PC-3 (cell line): ENCODE measurements at regions not wholly inside any gene's neighbourhood (a gene's known extent, or its start where the extent isn't known, plus 50 kb on each side); places are given as distances from the start of the nearest gene placed in this dataset.

Experiments
- ATAC-seq: fragments of 200-7000 bp; cut with Tn5 transposase; 2 replicates; pipeline ENCODE4 v1.9.1; 2020; ENCODE audit warnings: mild to moderate bottlenecking, moderate library complexity
- BruUV-seq: library from RNA; stranded (reverse); fragments of 400-500 nt; replicated peaks from 2 replicates; lab custom pipeline; 2021; lab: Mats Ljungman, UMichigan
- CTCF ChIA-PET: fragments of 300-600 bp; sonication (Branson Sonifier 250); formaldehyde crosslinking; loops from one replicate; lab custom pipeline; 2022; ENCODE audit warnings: antibody characterized with exemption; lab: Charles Lee
- POLR2A ChIA-PET: fragments of 300-600 bp; sonication (Branson Sonifier 250); formaldehyde crosslinking; loops from one replicate; lab custom pipeline; 2022; ENCODE audit warnings: antibody characterized with exemption; ENCODE audit not compliant: unreplicated experiment; lab: Charles Lee
- DNase-seq: peaks from one replicate; pipeline ENCODE4 v3.0.0-alpha.2; 2015
- H2AFZ ChIP-seq: fragments of 300-600 bp; sonication (generic); 2 replicates; pipeline ENCODE4 v1.6.0; 2016; ENCODE audit warnings: antibody characterized with exemption, low read length
- H3F3A ChIP-seq: fragments of 300-600 bp; sonication (generic); one replicate; pipeline ENCODE4 v1.6.0; 2017; ENCODE audit warnings: antibody characterized with exemption, low read length, control low read depth, mild to moderate bottlenecking; ENCODE audit not compliant: unreplicated experiment
- H3K27ac ChIP-seq: fragments of 300-600 bp; sonication (generic); 2 replicates; pipeline ENCODE4 v1.5.1; 2016; ENCODE audit warnings: mild to moderate bottlenecking, low read length
- H3K27me3 ChIP-seq: fragments of 300-600 bp; sonication (generic); 2 replicates; pipeline ENCODE4 v1.6.1; 2016; ENCODE audit warnings: low read length, mixed read lengths
- H3K36me3 ChIP-seq: fragments of 300-600 bp; sonication (generic); 2 replicates; pipeline ENCODE4 v1.6.1; 2016; ENCODE audit warnings: low read depth, mixed run types, low read length, mixed read lengths
- H3K4me1 ChIP-seq: fragments of 300-600 bp; sonication (generic); 2 replicates; pipeline ENCODE4 v1.5.1; 2016; ENCODE audit warnings: low read length; ENCODE audit not compliant: insufficient read depth
- H3K4me2 ChIP-seq: fragments of 300-600 bp; sonication (generic); 2 replicates; pipeline ENCODE4 v1.6.0; 2016; ENCODE audit warnings: low read length
- H3K4me3 ChIP-seq: fragments of 300-600 bp; sonication (generic); 2 replicates; pipeline ENCODE4 v1.5.1; 2016; ENCODE audit warnings: mild to moderate bottlenecking, low read length, mixed read lengths
- H3K79me2 ChIP-seq: fragments of 300-600 bp; sonication (generic); 2 replicates; pipeline ENCODE4 v1.6.1; 2017; ENCODE audit warnings: low read length, mixed read lengths
- H3K9ac ChIP-seq: fragments of 300-600 bp; sonication (generic); 2 replicates; pipeline ENCODE4 v1.6.0; 2016; ENCODE audit warnings: mild to moderate bottlenecking, low read length
- H3K9me2 ChIP-seq: fragments of 300-600 bp; sonication (generic); replicated peaks from 2 replicates; pipeline ENCODE4 v1.6.1; 2016; ENCODE audit warnings: mixed run types, low read length, mixed read lengths
- H3K9me3 ChIP-seq: fragments of 300-600 bp; sonication (generic); 2 replicates; pipeline ENCODE4 v1.6.1; 2016; ENCODE audit warnings: low read length, mixed read lengths
- H4K20me1 ChIP-seq: fragments of 300-600 bp; sonication (generic); 2 replicates; pipeline ENCODE4 v1.6.1; 2016; ENCODE audit warnings: low read length, mixed read lengths
- EZH2 ChIP-seq: fragments of 300-600 bp; sonication (generic); IDR thresholded peaks from one replicate; pipeline ENCODE4 v1.6.1; 2017; ENCODE audit warnings: antibody characterized with exemption, mild to moderate bottlenecking, low read length; ENCODE audit not compliant: unreplicated experiment
- EZH2phosphoT487 ChIP-seq: fragments of 300-600 bp; sonication (generic); IDR thresholded peaks from 2 replicates; pipeline ENCODE4 v1.6.1; 2018; ENCODE audit warnings: mild to moderate bottlenecking, antibody characterized with exemption, low read length, borderline replicate concordance
- intact Hi-C: fragments of 100-400 bp; cut with micrococcal nuclease; formaldehyde crosslinking; loops from 2 replicates; pipeline ENCODE4 v1.9.0; 2023
- TF ChIP-seq, protein P1 (sequence below): fragments of 300-600 bp; sonication (generic); conservative IDR thresholded peaks from 2 replicates; pipeline ENCODE4 v1.5.1; 2017; ENCODE audit warnings: antibody characterized with exemption, low read depth, mild to moderate bottlenecking, low read length

DNA sequence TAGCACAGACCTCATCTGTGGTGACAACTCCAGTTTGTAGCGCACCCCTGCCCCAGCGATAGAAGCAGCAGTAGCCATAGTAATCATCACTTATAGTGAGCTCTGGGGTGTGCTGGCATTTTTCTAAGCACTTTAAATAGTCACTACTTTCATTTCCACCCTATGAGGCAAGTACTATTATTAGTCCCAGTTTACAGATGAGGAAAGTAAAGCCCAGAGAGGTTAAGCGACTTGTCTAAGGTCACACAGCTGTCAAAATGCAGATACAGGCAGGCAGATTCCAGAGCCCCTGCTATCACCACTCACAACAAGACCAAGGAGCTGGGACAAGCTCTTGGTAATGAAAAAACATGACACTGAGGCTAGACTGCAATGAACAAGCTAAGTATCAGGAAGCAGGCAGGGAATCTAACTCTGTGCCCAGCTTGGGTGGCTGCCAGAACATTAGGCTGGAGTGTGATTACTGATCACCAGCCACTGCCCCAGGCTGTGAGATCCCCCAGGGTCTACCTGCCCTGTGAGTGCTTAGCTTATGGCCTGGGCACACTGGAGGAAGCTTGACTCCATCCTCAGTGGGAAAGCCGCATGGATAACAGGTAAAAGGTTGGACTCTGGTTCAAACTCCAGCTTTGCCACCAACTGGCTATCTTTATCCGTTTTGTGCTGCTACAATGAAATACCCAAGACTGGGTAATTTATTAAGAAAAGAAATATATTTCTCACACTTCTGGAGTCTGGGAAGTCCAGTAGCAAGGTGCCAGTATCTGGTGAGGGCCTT lies 561.1 kb downstream of the MN1 start:
- BruUV-seq: no TSS peak
- ChIA-PET POLR2A (no interaction called here), CTCF (no interaction called here)
- no peaks in the 10 kb centered on the region for H4K20me1 ChIP-seq
- H3K36me3 ChIP-seq: no peaks in the 10 kb centered on the region
- ATAC-seq (no peak), DNase-seq (no peak)
- H3K9me3 ChIP-seq: no peaks in the 10 kb centered on the region
- H3K27ac ChIP-seq: no peak overlapping the region
- H3K4me3 ChIP-seq: no peak overlapping the region
- H2AFZ ChIP-seq: no peak overlapping the region
- no peaks in the 10 kb centered on the region for H3K79me2 ChIP-seq
- intact Hi-C loops: no loop called here
- no peak overlapping the region for H3K9ac ChIP-seq
- TF ChIP-seq EZH2 (no peak), EZH2phosphoT487 (no peak)
- TF ChIP-seq, protein P1, sequence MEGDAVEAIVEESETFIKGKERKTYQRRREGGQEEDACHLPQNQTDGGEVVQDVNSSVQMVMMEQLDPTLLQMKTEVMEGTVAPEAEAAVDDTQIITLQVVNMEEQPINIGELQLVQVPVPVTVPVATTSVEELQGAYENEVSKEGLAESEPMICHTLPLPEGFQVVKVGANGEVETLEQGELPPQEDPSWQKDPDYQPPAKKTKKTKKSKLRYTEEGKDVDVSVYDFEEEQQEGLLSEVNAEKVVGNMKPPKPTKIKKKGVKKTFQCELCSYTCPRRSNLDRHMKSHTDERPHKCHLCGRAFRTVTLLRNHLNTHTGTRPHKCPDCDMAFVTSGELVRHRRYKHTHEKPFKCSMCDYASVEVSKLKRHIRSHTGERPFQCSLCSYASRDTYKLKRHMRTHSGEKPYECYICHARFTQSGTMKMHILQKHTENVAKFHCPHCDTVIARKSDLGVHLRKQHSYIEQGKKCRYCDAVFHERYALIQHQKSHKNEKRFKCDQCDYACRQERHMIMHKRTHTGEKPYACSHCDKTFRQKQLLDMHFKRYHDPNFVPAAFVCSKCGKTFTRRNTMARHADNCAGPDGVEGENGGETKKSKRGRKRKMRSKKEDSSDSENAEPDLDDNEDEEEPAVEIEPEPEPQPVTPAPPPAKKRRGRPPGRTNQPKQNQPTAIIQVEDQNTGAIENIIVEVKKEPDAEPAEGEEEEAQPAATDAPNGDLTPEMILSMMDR: no peak
- H3K4me2 ChIP-seq: no peak overlapping the region
- H3K4me1 ChIP-seq: no peaks in the 10 kb centered on the region
- no peaks in the 10 kb centered on the region for H3K9me2 ChIP-seq
- 0 out of 2 replicates have a peak, but pooled peaks cover 8% of the 10 kb centered on the region for H3K27me3 ChIP-seq
- no peaks in the 10 kb centered on the region for H3F3A ChIP-seq

DNA sequence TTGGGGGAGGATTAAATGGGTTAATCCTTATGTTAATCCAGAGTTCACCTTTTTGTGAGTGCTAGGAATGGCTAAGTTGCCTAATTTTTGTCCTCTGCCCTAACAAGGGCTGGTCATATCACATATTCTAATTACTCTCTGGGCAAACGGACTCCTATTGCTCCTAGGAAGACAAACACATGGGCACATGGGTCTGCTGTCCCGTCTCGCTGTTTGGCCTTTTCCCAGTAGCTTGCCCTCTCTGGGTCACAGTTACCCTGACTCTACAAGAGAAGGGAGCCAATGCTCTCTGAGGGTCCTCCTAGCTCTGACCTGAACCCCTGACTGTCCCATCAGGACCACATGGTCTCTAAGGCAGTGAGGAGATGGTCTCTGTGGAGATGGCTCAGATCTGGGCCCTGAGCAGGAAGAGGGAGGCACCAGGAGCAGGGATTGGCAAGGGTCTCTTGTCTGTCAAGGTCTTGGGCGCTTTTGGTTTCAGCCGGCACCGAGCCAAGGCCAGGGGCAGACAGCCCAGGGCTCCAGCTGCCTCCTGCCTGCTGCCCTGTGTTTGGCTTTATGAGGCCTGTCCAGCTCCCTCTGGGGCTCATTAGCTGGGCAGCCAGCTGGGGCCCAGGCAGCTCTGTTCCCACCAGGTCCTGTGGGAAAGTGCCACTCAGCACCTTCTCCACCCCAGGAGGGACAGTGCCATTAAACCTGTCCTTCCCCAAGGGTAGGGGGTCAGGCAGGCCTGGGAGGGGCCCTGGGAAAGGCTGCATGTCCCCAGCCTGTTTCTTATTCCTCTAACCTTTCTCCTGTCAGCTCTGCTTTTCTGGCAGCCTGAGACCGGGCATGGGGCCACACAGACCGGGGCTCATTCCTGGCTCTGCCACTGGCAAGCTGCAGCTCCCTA lies 559.9 kb downstream of the MN1 start:
- Histone ChIP-seq H3K9ac (no peak overlapping the region), H3K27ac (no peak overlapping the region), H3K27me3 (0 out of 2 replicates have a peak, but pooled peaks cover 7% of the 10 kb centered on the region), H3K79me2 (no peaks in the 10 kb centered on the region), H3K4me2 (no peak overlapping the region), H3K36me3 (no peaks in the 10 kb centered on the region), H2AFZ (no peak overlapping the region), H4K20me1 (no peaks in the 10 kb centered on the region), H3K9me2 (no peaks in the 10 kb centered on the region), H3K4me1 (no peaks in the 10 kb centered on the region), H3F3A (no peaks in the 10 kb centered on the region), H3K9me3 (no peaks in the 10 kb centered on the region), H3K4me3 (no peak overlapping the region)
- DNase-seq (no peak), ATAC-seq (no peak)
- ChIA-PET CTCF (no interaction called here), POLR2A (no interaction called here)
- no TSS peak for BruUV-seq
- intact Hi-C loops: no loop called here
- TF ChIP-seq EZH2 (no peak), EZH2phosphoT487 (no peak)
- TF ChIP-seq, protein P1: no peak
